OCI-LY7 (cell line): ENCODE measurements at regions not wholly inside any gene's neighbourhood (a gene's known extent, or its start where the extent isn't known, plus 50 kb on each side); places are given as distances from the start of the nearest gene placed in this dataset.

Experiments used
- CTCF ChIP-seq: fragments of 200-600 bp; sonication (generic); conservative IDR thresholded peaks from 2 replicates; pipeline ENCODE4 v1.5.1; 2014; ENCODE audit warnings: mild to moderate bottlenecking, antibody characterized with exemption, low read length, moderate library complexity, mixed read lengths
- EZH2phosphoT487 ChIP-seq: fragments of 200-600 bp; sonication (generic); IDR thresholded peaks from 2 replicates; pipeline ENCODE4 v1.6.1; 2018; ENCODE audit warnings: low read depth, borderline replicate concordance, mild to moderate bottlenecking, mixed run types, antibody characterized with exemption, low read length, moderate library complexity, mixed read lengths

GRCh38 chr22:49517211-49517610, 310.5 kb downstream of the BRD1 start:
- TF ChIP-seq CTCF, result no peak
- TF ChIP-seq EZH2phosphoT487, result no peak
